Mucosa of rectum (tissue), 2 donors: ENCODE measurements at regions not wholly inside any gene's neighbourhood (a gene's known extent, or its start where the extent isn't known, plus 50 kb on each side); places are given as distances from the start of the nearest gene placed in this dataset.

Experiments
- H3K27ac ChIP-seq, 2 donors: one replicate each; pipeline ENCODE4 v1.7.0; 2013; ENCODE audit warnings: inconsistent platforms in 2 of 2, low read depth in 2 of 2, low read length in 2 of 2
- H3K27me3 ChIP-seq, 2 donors: one replicate each; pipeline ENCODE4 v1.7.0; 2013; ENCODE audit warnings: low read length in 2 of 2; ENCODE audit not compliant: control insufficient read depth in 2 of 2, insufficient read depth in 2 of 2
- H3K36me3 ChIP-seq, 2 donors: one replicate each; pipeline ENCODE4 v1.7.0; 2013; ENCODE audit warnings: low read length in 2 of 2; ENCODE audit not compliant: control insufficient read depth in 2 of 2, insufficient read depth in 2 of 2
- H3K4me1 ChIP-seq, 2 donors: one replicate each; pipeline ENCODE4 v1.7.0; 2013; ENCODE audit warnings: low read length in 2 of 2, mild to moderate bottlenecking in 1 of 2; ENCODE audit not compliant: control insufficient read depth in 2 of 2, insufficient read depth in 2 of 2
- H3K4me3 ChIP-seq, 2 donors: one replicate each; pipeline ENCODE4 v1.7.0; 2013; ENCODE audit warnings: low read length in 2 of 2
- H3K9ac ChIP-seq, 2 donors: one replicate each; pipeline ENCODE4 v1.7.0; 2013; ENCODE audit warnings: low read length in 2 of 2, low read depth in 1 of 2, mild to moderate bottlenecking in 1 of 2
- H3K9me3 ChIP-seq, 2 donors: one replicate each; pipeline ENCODE4 v1.7.0; 2013; ENCODE audit warnings: low read length in 2 of 2; ENCODE audit not compliant: control insufficient read depth in 2 of 2
- donor health status: healthy.
- donor health status: Normal muscosa, but diverticular disease.

DNA sequence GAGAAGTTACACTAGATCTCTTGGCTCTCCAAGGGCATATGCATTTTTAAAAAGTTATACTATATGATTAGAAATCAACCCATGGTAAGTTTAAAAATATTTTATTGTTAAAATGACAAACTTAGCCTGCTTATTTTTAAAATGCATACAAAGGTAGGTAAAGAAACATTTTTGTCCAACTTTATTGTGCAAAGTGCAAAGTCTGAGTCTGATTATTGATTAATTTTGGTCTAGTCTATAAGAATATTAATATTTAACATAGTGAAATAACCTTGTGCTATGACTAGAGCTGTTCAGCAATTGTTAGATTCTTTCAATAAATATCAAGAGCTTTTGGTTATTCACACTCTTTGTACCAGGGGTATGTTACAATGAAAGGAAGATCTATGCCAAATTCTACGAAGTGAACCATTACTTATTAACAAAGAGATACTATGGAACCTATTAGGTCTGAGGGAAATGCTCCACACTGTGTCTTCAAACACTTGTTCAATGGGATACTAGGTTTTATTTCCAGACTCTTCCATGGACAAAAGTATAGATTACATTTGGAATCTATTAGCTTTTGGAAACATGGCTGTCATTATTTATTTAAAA lies 70.4 kb downstream of the DIPK2A start:
- Histone ChIP-seq H3K9ac (no peak overlapping the region), H3K36me3 (no peaks in the 10 kb centered on the region), H3K9me3 (no peaks in the 10 kb centered on the region), H3K4me1 (no peaks in the 10 kb centered on the region), H3K27me3 (no peaks in the 10 kb centered on the region), H3K4me3 (no peak overlapping the region), H3K27ac (no peak overlapping the region)

DNA sequence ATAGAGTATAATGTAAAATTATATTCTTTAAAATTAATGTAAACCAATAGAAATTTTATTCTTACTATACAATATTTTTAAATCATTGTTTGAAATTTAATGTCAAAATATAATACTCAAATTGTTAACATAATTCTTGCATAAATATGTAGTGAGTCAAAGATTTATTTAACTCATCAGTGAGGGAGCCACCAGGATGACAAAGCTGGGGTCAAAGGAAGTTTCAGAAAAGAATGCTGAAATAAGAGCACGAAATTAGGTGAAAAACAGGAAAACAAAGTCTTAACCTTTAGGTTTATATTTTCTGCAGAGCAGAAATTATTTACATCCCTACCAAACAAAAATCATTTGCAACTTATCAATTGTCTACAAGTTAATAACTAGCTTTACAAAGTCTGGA lies 74.1 kb downstream of the DIPK2A start:
- Histone ChIP-seq H3K36me3 (no peaks in the 10 kb centered on the region), H3K9ac (no peak overlapping the region), H3K9me3 (no peaks in the 10 kb centered on the region), H3K4me1 (no peaks in the 10 kb centered on the region), H3K27me3 (no peaks in the 10 kb centered on the region), H3K4me3 (no peak overlapping the region), H3K27ac (no peak overlapping the region)

DNA sequence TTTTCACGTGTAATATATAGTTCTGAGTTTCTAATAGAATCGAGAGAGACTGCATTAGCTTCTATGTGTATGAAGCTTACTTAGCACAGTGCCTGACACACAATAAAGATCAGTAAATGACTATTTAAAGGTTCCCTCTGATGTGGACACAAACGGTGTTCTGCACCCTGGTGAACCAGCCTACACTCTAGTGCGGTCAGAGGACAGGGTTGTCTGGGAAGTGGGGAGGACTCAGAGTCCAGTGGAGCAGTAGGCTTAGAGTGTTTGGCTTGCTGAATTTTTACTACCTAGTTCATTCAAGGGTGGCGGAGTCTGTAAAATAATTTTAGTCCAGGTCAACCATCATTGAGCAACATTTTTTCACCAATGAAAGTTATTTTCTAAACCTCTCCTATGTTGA lies 77.8 kb downstream of the DIPK2A start:
- no peak overlapping the region for H3K9ac ChIP-seq
- H3K9me3 ChIP-seq, result no peaks in the 10 kb centered on the region
- H3K36me3 ChIP-seq, result no peaks in the 10 kb centered on the region
- no peak overlapping the region for H3K4me3 ChIP-seq
- H3K27ac ChIP-seq, result no peak overlapping the region
- no peaks in the 10 kb centered on the region for H3K27me3 ChIP-seq
- H3K4me1 ChIP-seq, result no peaks in the 10 kb centered on the region

DNA sequence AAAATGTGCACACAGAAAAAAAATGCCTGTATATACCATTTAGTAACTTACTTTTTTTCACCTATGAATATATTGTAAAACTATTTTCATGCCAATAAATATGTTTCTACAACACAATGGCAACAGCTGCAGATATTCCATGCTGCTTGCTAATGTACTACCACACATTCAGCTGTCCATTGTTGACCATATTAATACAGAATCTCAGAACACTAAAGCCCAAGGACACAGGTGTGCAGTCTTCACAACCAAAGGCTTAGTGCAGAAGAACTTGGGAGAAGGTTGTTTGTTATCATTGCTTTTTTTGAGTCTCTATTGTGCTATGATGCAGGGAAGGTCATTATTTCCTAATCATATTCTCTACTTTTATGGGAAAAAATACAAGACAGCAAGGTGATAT lies 79.6 kb downstream of the DIPK2A start:
- H3K4me3 ChIP-seq, result no peak overlapping the region
- no peaks in the 10 kb centered on the region for H3K36me3 ChIP-seq
- H3K4me1 ChIP-seq, result no peaks in the 10 kb centered on the region
- H3K27ac ChIP-seq, result no peak overlapping the region
- H3K9ac ChIP-seq, result no peak overlapping the region
- no peaks in the 10 kb centered on the region for H3K27me3 ChIP-seq
- no peaks in the 10 kb centered on the region for H3K9me3 ChIP-seq

DNA sequence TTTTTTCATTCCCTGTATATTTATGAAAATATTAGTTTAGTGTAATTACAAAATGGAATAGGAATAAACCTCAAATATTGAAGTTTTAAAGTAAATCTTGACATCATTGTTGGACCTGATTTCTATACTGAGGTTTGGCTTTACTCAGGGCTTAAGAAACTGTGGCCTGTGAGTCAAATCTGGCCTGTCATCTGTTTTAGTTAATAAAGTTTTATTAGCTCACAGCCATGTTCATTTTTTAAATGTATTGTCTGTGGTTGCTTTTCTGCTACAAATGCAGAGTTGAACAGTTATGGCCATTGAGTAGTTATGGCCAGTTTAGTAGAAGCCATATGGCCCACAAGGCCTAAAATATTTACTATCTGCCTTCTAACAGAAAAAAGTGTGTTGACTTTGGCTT lies 80.7 kb downstream of the DIPK2A start:
- Histone ChIP-seq H3K9me3 (no peaks in the 10 kb centered on the region), H3K9ac (no peak overlapping the region), H3K36me3 (no peaks in the 10 kb centered on the region), H3K27me3 (no peaks in the 10 kb centered on the region), H3K27ac (no peak overlapping the region), H3K4me3 (no peak overlapping the region), H3K4me1 (no peaks in the 10 kb centered on the region)

DNA sequence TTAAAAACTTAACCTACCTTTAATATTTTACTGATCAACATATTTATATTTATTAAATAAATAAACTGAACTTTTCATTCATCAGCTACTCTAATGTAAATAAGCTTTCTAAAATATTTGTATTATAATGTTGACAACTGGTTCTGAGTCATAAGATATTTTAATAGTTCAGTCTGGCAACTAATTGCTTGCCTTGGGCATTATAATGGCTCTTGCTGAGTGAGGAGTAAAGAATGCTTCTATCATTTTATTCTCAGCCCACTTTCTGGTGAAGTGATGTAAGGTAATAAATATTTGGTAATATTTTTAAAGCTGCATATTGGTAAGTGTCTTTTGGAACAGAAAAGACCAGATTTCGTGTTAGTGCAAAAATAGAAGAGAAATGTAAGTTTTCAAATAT lies 81.5 kb downstream of the DIPK2A start:
- Histone ChIP-seq H3K27ac (no peak overlapping the region), H3K9me3 (no peaks in the 10 kb centered on the region), H3K36me3 (no peaks in the 10 kb centered on the region), H3K27me3 (no peaks in the 10 kb centered on the region), H3K4me3 (no peak overlapping the region), H3K9ac (no peak overlapping the region), H3K4me1 (no peaks in the 10 kb centered on the region)

DNA sequence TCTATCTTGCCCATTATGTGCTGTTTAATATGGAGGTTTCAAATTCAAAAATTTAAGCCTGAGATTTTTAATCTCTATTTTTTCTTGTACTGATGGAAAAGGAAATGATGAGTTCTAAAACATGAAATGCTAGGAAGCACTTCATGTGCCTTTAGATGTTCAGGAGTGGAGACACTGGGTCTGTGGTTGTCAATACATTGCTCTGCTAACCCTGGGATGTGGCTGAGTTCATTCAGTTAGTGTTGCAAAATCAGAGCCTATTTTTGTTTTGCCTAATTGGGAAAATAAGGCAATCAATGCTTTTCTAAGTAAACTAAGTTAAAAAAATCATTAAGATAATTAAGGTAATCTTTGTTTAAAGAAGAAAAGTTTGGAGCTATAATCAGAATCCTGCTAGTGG lies 83.1 kb downstream of the DIPK2A start:
- Histone ChIP-seq H3K36me3 (no peaks in the 10 kb centered on the region), H3K9ac (no peak overlapping the region), H3K27ac (no peak overlapping the region), H3K4me1 (no peaks in the 10 kb centered on the region), H3K9me3 (no peaks in the 10 kb centered on the region), H3K27me3 (no peaks in the 10 kb centered on the region), H3K4me3 (no peak overlapping the region)

DNA sequence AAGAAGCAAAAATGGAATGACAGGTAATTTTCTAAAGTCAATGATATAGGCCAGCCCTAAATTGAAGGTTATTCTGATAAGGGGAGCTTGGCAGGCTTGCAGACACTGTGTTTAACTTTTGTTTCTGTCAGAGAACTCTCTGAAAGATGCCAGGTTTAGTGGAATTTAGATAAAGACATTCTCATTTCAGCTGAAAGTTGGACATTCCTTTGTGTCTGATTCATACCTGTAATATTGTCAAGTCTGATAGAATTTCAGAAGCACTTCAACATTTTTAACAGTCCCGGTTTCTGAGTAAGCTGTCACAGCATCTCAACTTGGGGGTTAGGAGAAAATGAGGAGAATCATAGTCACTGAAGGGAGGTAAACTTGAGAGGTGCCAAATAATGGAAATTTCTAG lies 84.0 kb downstream of the DIPK2A start:
- Histone ChIP-seq H3K27me3 (no peaks in the 10 kb centered on the region), H3K36me3 (no peaks in the 10 kb centered on the region), H3K4me1 (no peaks in the 10 kb centered on the region), H3K9me3 (no peaks in the 10 kb centered on the region), H3K9ac (no peak overlapping the region), H3K4me3 (no peak overlapping the region), H3K27ac (no peak overlapping the region)

DNA sequence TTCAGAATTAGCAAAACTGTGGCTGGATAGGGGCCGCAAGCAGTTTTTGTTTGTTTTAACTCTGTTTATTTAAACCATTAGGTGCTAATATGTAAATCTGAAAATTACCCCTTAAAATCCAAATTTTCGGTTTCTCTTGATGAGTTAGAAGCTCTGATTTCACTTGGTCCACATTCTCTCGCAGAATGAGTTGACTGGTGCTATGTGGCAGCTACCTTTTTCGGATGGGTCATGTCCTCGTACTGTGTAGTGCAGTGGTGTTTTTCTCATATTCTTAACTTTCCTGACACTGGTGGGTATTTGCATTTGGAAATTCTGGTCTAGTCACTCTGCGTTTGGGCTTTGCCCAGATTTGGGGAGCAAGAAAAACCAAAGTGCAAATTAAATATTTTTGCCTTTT lies 87.1 kb downstream of the DIPK2A start:
- no peaks in the 10 kb centered on the region for H3K4me1 ChIP-seq
- no peaks in the 10 kb centered on the region for H3K27me3 ChIP-seq
- no peaks in the 10 kb centered on the region for H3K36me3 ChIP-seq
- no peak overlapping the region for H3K27ac ChIP-seq
- H3K9ac ChIP-seq, result no peak overlapping the region
- no peak overlapping the region for H3K4me3 ChIP-seq
- H3K9me3 ChIP-seq, result no peaks in the 10 kb centered on the region

DNA sequence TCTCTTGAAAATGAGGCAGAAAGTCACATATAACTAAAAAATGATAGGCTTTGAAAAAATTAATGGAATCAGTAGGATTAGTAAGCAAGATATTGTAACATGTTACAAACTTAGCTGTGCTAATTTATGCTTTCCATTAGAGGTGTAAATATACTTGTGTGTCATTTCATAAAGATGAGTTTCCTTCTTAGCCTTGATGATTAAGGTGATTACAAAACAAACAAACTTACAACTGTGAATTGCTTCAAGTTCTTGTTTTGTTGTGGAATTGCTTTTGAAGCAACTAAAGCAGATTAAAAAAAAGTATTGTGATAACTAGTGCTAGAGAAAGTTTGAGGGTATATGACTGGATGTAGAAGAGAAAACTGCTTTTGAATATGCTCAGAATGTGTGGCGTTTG lies 87.9 kb downstream of the DIPK2A start:
- Histone ChIP-seq H3K4me3 (no peak overlapping the region), H3K27ac (no peak overlapping the region), H3K9ac (no peak overlapping the region), H3K27me3 (no peaks in the 10 kb centered on the region), H3K36me3 (no peaks in the 10 kb centered on the region), H3K9me3 (no peaks in the 10 kb centered on the region), H3K4me1 (no peaks in the 10 kb centered on the region)

DNA sequence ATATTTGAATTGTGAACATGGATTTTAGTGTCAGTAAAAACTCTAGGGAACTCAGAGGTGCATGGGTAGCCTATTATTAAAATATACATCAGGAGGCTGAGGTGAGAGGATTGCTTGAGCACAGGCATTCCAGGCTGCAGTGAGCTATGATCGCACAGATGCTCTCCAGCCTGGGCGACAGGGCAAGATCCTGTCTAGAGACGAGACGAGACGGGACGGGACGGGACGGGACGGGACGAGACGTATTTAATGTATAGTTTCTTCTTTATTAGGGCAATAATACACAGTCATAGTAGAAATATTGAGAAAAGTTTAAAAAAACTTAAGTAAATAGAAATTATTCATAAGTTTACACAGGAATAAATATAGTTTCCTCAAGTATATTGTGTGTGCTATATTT lies 89.3 kb downstream of the DIPK2A start:
- Histone ChIP-seq H3K4me1 (no peaks in the 10 kb centered on the region), H3K36me3 (no peaks in the 10 kb centered on the region), H3K27me3 (no peaks in the 10 kb centered on the region), H3K4me3 (no peak overlapping the region), H3K27ac (no peak overlapping the region), H3K9ac (no peak overlapping the region), H3K9me3 (no peaks in the 10 kb centered on the region)
